Iris pigment epithelial cell (primary cell): ENCODE measurements at regions not wholly inside any gene's neighbourhood (a gene's known extent, or its start where the extent isn't known, plus 50 kb on each side); places are given as distances from the start of the nearest gene placed in this dataset.

Experiments used
- DNase-seq: peaks from one replicate; pipeline ENCODE4 v3.0.0-alpha.2; 2011; ENCODE audit warnings: low read depth

DNA sequence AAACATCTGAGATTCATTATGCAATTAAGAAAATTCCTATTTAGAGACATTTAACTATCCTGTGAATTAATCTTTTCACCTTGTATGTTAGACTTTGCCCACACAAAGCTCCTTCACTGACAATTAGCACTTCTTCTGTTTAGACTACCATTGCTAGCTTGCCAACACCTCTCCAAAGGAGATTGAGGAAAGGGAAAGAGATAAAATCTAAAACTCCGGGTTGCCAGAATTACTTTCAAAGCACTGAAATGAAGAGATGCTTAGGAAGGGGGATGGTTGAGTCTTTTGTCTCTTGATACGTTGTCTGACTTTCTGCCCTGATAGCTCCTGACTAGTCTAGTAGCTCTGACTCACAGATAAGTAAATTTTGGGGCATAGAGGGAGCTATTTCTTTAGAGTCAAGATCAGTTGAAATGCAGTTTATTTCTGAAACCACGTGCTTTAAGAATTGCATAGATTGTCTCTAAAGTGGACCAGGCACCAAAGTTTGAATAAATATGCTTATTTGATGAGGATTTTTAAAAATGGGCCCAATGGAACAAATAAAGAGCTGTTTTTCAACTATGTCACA, 74.1 kb upstream of the DSEL start:
- DNase-seq, result peak; percentile 54

DNA sequence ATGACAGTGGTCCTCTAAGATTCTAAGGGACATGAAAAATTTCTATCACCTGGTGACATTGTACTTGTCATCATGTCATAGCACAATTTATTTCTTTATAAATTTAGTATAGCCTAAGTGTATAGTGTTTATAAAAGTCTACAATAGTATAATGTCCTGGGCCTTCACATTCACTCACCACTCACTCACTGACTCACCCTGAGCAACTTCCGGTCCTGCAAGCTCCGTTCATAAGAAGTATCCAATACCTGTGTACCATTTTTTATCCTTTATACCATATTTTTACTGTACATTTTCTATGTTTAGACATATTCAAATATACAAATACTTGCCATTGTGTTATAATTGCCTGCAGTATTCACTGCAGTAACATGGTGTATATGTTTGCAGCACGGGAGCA, 72.8 kb upstream of the DSEL start:
- DNase-seq, result peak; percentile 21

DNA sequence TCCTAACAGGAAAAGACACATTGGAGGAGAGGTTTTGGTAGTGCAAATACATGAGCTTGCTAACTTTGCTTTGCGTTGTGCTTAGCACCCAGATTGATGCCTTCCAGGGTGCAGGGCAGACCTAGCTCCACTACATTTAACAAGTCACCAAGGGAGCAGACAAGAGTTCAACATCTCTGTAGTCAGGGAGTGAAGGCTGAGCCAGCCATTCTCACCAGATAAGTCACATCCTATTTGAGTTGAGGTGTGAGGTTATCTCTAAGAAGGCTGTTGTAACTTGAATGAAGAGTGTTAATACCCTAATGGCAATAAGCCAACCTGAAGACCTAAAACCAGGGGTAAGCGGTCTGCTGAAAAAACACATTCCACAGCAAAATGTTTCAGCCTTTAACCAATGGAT, 69.6 kb upstream of the DSEL start:
- DNase-seq, result no peak

DNA sequence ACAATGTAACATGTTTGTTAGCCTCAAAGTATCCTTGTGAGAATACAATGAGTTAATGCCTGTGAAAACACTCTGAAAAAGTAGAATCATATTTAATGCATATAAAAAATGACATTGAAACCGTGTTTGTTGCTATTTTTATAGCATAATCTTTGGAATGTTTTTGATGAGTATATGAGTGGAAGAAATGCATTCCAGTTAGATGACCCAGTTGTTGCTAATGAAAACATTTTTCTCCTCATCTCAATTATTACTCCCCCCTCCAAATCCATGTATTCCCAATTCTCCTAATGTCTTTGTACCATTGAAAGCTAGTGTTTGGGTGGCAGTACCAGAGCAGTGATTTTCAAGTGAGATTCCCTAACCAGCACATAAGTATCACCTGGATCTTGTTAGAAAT, 67.1 kb upstream of the DSEL start:
- DNase-seq, result peak; percentile 32

DNA sequence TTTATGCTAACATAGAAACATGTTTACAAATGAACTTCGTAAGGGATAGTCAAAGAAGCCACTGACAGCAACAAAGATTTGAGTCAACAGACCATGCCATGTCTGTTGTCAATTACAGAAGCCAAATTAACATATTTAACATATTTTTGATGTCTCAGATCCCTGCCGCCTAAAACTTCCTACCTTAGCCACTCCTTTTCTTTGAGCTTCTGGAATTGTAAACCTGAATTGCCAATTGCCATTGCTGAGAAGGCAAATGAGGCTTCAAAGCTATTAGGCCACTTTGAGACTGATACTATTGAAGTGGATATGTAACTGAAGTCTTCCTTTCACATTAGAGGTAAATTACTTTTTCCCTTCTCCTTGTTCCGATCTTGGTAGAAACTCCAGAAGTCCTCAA, 66.0 kb upstream of the DSEL start:
- DNase-seq, result no peak

DNA sequence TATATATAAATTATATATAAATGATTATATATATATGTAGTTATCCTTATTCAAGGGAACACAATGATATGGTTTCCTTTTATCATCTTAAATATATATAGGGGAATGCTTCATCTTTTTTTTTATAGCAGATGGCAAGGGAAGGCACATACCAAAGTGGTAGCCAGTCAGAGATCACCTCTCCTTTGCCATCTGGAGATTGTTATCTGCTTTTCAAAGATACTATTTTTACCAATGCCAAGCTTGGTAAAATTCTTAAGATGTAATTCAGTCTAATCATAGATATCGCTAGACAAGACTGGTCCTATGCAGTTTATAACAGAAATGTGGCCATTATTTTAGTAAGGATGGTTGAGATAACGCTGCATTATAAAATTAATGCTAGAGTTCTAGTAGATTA, 64.7 kb upstream of the DSEL start:
- no peak for DNase-seq

DNA sequence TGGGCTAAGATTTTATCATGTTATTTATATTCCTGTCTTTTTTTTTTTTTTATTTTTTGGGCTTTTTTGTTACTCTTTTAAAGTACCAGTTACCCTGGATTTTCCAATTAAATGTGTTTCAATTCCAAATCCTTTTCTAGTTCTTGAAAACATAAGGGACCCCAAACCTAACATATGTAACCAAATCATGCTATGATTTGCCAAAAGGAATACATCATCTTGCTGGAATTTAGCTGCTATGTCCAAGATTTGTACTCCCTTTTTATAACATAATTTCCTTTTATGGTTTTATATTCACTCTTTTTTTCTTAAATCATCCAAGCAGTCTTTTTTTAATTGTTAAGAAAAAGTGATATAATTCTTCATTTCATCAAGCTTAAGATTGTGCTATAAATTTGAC, 60.9 kb upstream of the DSEL start:
- peak; percentile 26 for DNase-seq

DNA sequence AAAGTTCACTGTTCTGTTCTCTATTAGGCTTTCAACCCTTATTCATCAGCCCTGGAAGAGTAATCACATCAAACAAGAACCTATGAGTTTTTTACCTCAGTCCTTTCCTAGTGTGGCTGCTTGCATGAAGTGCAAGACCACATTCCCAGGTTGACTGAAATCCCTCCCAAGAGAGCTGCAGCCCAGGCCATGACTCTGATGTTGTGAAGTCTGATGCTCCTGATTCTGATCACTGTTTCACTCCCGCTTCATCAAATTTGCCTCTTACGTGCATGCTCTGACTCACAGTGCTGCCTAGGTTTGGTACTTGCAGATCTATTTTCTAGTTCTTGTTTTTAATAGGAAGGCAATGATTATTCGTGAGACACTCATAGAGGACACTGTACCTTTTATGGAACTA, 58.2 kb upstream of the DSEL start:
- no peak for DNase-seq

DNA sequence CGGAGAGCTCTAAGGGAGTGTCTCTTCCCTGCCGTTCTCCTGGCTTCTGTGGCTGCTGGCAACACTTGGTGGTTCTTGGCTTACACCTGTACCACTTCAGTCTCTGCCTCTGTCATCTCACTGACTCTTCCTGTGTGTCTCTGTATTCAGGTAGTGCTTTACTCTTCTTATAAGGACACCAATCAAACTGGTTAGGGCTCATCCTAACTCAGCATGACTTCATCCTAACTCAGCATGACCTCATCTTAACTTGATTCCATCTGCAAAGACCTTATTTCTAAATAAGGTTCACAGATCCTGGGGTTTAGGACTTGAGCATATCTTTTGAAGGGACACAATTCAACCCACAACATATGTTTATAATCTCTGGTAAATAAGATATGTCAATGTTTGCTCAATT, 51.6 kb upstream of the DSEL start:
- no peak for DNase-seq
